ENCODE measurements at regions not wholly inside any gene's neighbourhood (a gene's known extent, or its start where the extent isn't known, plus 50 kb on each side); places are given as distances from the start of the nearest gene placed in this dataset.
A peak's percentile ranks its signal among the peaks of the same experiment; 100 is the strongest.

DNA sequence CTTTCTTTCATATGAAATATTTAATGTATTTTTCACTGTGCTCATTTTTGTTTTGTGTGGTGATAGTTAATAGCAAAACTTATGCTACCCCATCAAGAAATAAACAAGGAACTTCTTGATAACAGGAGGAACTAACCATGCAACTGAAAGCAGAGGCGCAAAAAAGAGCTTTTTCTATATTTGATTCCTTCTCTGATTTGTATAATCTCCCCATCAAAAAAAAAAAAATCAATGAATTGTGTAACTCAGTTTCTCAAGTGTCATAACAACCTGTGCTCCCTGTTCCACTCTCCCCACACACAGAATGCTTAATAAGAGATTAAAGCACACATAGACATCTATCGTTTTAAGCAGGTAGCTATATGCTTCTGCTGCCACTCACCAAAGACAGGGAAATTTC is 67.3 kb upstream of the MED4 start:
- DNase-seq, result no peak
- ATAC-seq, result peak in 3 of 8 donors; percentile 5 to 12 (median 10)
- no peak for TF ChIP-seq CTCF (IDR thresholded peaks at IDR 0.05)
- intact Hi-C loops (cut with DNase I), result loop anchor here in 1 of 10 donors (5.0 kb wide), 1 partner anchor 55 kb away; no protein-coding TSS in a partner anchor
- 85 to 91% methylated on average over 2 of the region's 2 CpGs for WGBS, 2 donors
- Histone ChIP-seq H3K27ac (peak overlapping the region in 8 of 10 donors; percentile 23 to 97 (median 80)), H3K9me3 (no peaks in the 10 kb centered on the region), H3K4me1 (peaks cover 0 to 65% (median 24%) of the 10 kb centered on the region in 9 donors), H3K36me3 (no peaks in the 10 kb centered on the region), H3K4me3 (peak overlapping the region in 1 of 10 donors; percentile 13), H3K27me3 (no peaks in the 10 kb centered on the region)

- Histone ChIP-seq H3K36me3 (no peaks in the 10 kb centered on the region), H3K4me1 (peaks cover 0 to 69% (median 24%) of the 10 kb centered on the region in 9 donors), H3K27me3 (no peaks in the 10 kb centered on the region), H3K4me3 (no peak overlapping the region), H3K9me3 (no peaks in the 10 kb centered on the region), H3K27ac (peak overlapping the region in 9 of 10 donors; percentile 23 to 97 (median 79))
- peak; percentile 67 to 92 (median 82) for ATAC-seq
- no peak for TF ChIP-seq CTCF (IDR thresholded peaks at IDR 0.05)
- DNase-seq, result peak; percentile 29 to 57
- intact Hi-C loops (cut with DNase I), result loop anchor here in 1 of 10 donors (5.0 kb wide), 1 partner anchor 56 kb away; no protein-coding TSS in a partner anchor
- WGBS, 2 donors, result 47 to 55% methylated on average over 5 of the region's 5 CpGs
Observed at GRCh38 chr13:48161530-48162179, 66.8 kb upstream of the MED4 start.

- ATAC-seq, result peak in 7 of 8 donors; percentile 48 to 75 (median 57)
- H3K4me3 ChIP-seq, result no peak overlapping the region
- no peaks in the 10 kb centered on the region for H3K9me3 ChIP-seq
- H3K4me1 ChIP-seq, result peaks cover 0 to 79% (median 28%) of the 10 kb centered on the region in 9 donors
- peak overlapping the region in 9 of 10 donors; percentile 23 to 97 (median 79) for H3K27ac ChIP-seq
- TF ChIP-seq CTCF (IDR thresholded peaks at IDR 0.05), result no peak
- DNase-seq, result peak in 1 of 2 donors; percentile 35
- 62 to 67% methylated on average over 5 of the region's 5 CpGs for WGBS, 2 donors
- intact Hi-C loops (cut with DNase I), result loop anchor here in 1 of 10 donors (5.0 kb wide), 1 partner anchor 57 kb away; no protein-coding TSS in a partner anchor
- no peaks in the 10 kb centered on the region for H3K27me3 ChIP-seq
- no peaks in the 10 kb centered on the region for H3K36me3 ChIP-seq
Observed at GRCh38 chr13:48160606-48161278, 65.8 kb upstream of the MED4 start.

GRCh38 chr13:48159826-48160225 is 64.9 kb upstream of the MED4 start:
- no peaks in the 10 kb centered on the region for H3K27me3 ChIP-seq
- ATAC-seq, result no peak
- no peak for TF ChIP-seq CTCF (IDR thresholded peaks at IDR 0.05)
- peaks cover 0 to 88% (median 28%) of the 10 kb centered on the region in 9 donors for H3K4me1 ChIP-seq
- intact Hi-C loops (cut with DNase I), result loop anchor here in 2 of 10 donors (5.0 to 10.0 kb wide), 2 partner anchors 57 to 65 kb away; no protein-coding TSS in a partner anchor
- WGBS, 2 donors, result 75% methylated on average over 3 of the region's 3 CpGs
- no peak overlapping the region for H3K4me3 ChIP-seq
- H3K9me3 ChIP-seq, result no peaks in the 10 kb centered on the region
- no peaks in the 10 kb centered on the region for H3K36me3 ChIP-seq
- H3K27ac ChIP-seq, result peak overlapping the region in 5 of 10 donors; percentile 59 to 97 (median 82)
- DNase-seq, result no peak

Measured in heart right ventricle (tissue), 16 donors.